ENCODE measurements at regions not wholly inside any gene's neighbourhood (a gene's known extent, or its start where the extent isn't known, plus 50 kb on each side); places are given as distances from the start of the nearest gene placed in this dataset.

- H4K5ac ChIP-seq (ENCODE audit: insufficient read length, low read depth, low read length): no peak overlapping the region
- H3K18ac ChIP-seq (ENCODE audit: extremely low read depth, low read length): no peak overlapping the region
- H3K23ac ChIP-seq (ENCODE audit: insufficient read length): no peak overlapping the region
- no peak overlapping the region for H3K56ac ChIP-seq (replicated peaks; ENCODE audit: insufficient read length, low read depth, low read length)
- H3K4me3 ChIP-seq (ENCODE audit: extremely low read depth in 1 of 4, insufficient read depth in 2 of 4, low read depth in 3 of 4, low read length in 4 of 4): no peak overlapping the region
- no peak overlapping the region for H3K14ac ChIP-seq (ENCODE audit: insufficient read length)
- no peaks in the 10 kb centered on the region for H3K79me2 ChIP-seq (ENCODE audit: control insufficient read depth in 1 of 2, insufficient read depth in 2 of 2, low read length in 2 of 2)
- H3K23me2 ChIP-seq (ENCODE audit: low read depth, low read length): no peaks in the 10 kb centered on the region
- no peaks in the 10 kb centered on the region for H3K4me1 ChIP-seq (replicated peaks in 1 of 4; ENCODE audit: control insufficient read depth in 3 of 4, insufficient read depth in 4 of 4, low read length in 3 of 4)
- H3K36me3 ChIP-seq (ENCODE audit: control insufficient read depth in 2 of 4, insufficient read depth in 4 of 4, low read length in 3 of 4): no peaks in the 10 kb centered on the region
- H2AK5ac ChIP-seq (ENCODE audit: low read depth, low read length): no peak overlapping the region
- H3K79me1 ChIP-seq (ENCODE audit: low read depth, low read length): no peaks in the 10 kb centered on the region
- no peaks in the 10 kb centered on the region for H4K20me1 ChIP-seq (replicated peaks in 1 of 2; ENCODE audit: control insufficient read depth in 1 of 2, insufficient read depth in 2 of 2, low read length in 2 of 2)
- no peaks in the 10 kb centered on the region for H3K27me3 ChIP-seq (replicated peaks in 1 of 4; ENCODE audit: control insufficient read depth in 3 of 4, extremely low read depth in 1 of 4, insufficient read depth in 3 of 4, low read length in 3 of 4)
- no peak overlapping the region for H3K4me2 ChIP-seq (ENCODE audit: insufficient read depth in 1 of 2, low read depth in 2 of 2, low read length in 2 of 2)
- no peak overlapping the region for H2BK5ac ChIP-seq (ENCODE audit: low read depth, low read length)
- no peak overlapping the region for H2BK15ac ChIP-seq (ENCODE audit: low read length)
- peaks cover 4 to 11% of the 10 kb centered on the region in 2 experiments; a peak in 3 of 4 replicates for H3K9me3 ChIP-seq (ENCODE audit: insufficient read depth in 2 of 2, low read depth in 1 of 2, low read length in 1 of 2)
- ChIA-PET CTCF (ENCODE audit: partially characterized antibody) (no interaction called here), POLR2A (ENCODE audit: partially characterized antibody) (interaction anchor here (0.9 kb wide), 1 partner anchor 10 kb away, joined by 3 read pairs; no protein-coding TSS in a partner anchor)
- no peak overlapping the region for H2BK12ac ChIP-seq (ENCODE audit: low read depth, low read length)
- no peak overlapping the region for H4K8ac ChIP-seq (ENCODE audit: extremely low read depth, insufficient read depth, low read length)
- no peak overlapping the region for H3K4ac ChIP-seq (replicated peaks; ENCODE audit: insufficient read length, low read depth, low read length)
- FAIRE-seq (no peak), DNase-seq (ENCODE audit: low read depth in 1 of 2, low spot score in 2 of 2) (no peak)
- H2BK20ac ChIP-seq (ENCODE audit: low read length): no peak overlapping the region
- 87% methylated on average over 3 of the region's 3 CpGs; no CpG with 5 or more reads in 1 of the 2 experiments for WGBS, 2 experiments (ENCODE audit: extremely low coverage in 1 of 2, insufficient coverage in 1 of 2, insufficient read length in 1 of 2, insufficient replicate concordance in 2 of 2, low coverage in 1 of 2, low lambda C conversion rate in 2 of 2, missing lambda C conversion rate in 1 of 2)
- no peak overlapping the region for H3K27ac ChIP-seq (ENCODE audit: low read depth, low read length)
- H2AFZ ChIP-seq (ENCODE audit: low read length): no peak overlapping the region
- no peak overlapping the region for H3K9ac ChIP-seq (replicated peaks in 1 of 4; ENCODE audit: extremely low read depth in 1 of 4, low read depth in 3 of 4, low read length in 3 of 4)
- TF ChIP-seq SAP30 (IDR thresholded peaks at IDR 0.05; ENCODE audit: insufficient read depth, insufficient replicate concordance, low read length) (no peak), POLR2AphosphoS5 (IDR thresholded peaks at IDR 0.05; ENCODE audit: low read depth, low read length) (no peak), TAF7 (optimal IDR thresholded peaks at IDR 0.05; ENCODE audit: borderline replicate concordance, low read depth, low read length) (no peak), TCF12 (IDR thresholded peaks at IDR 0.05; ENCODE audit: low read depth, low read length) (no peak), MAFK (IDR thresholded peaks at IDR 0.05; ENCODE audit: low read depth, low read length) (no peak), FOSL1 (IDR thresholded peaks at IDR 0.05; ENCODE audit: insufficient read depth, low read depth, low read length) (no peak), HDAC2 (IDR thresholded peaks at IDR 0.05; ENCODE audit: borderline replicate concordance in 1 of 2, low read depth in 2 of 2, low read length in 2 of 2) (no peak), CHD2 (IDR thresholded peaks at IDR 0.05; ENCODE audit: low read length) (no peak), CBX5 (IDR thresholded peaks at IDR 0.05; ENCODE audit: low read depth, low read length) (no peak), SP1 (IDR thresholded peaks at IDR 0.05; ENCODE audit: low read depth, low read length) (no peak), CTBP2 (IDR thresholded peaks at IDR 0.05; ENCODE audit: borderline replicate concordance, insufficient read depth, insufficient read length, low read length) (no peak), KDM5A (IDR thresholded peaks at IDR 0.05; ENCODE audit: low read length) (no peak), MAX (IDR thresholded peaks at IDR 0.05) (no peak), RAD21 (IDR thresholded peaks at IDR 0.05 in 1 of 2, conservative IDR thresholded peaks at IDR 0.05 in 1 of 2; ENCODE audit: low read depth in 2 of 2, low read length in 2 of 2) (no peak)
- H4K91ac ChIP-seq (replicated peaks; ENCODE audit: insufficient read length, low read length): no peak overlapping the region
- H2BK120ac ChIP-seq (replicated peaks; ENCODE audit: low read depth, low read length): no peak overlapping the region
Measured at GRCh38 chr1:229981736-229982135, 85.3 kb upstream of the GALNT2 start.
